OCI-LY3 (cell line): ENCODE measurements at regions not wholly inside any gene's neighbourhood (a gene's known extent, or its start where the extent isn't known, plus 50 kb on each side); places are given as distances from the start of the nearest gene placed in this dataset.

ENCODE experiments used
- CTCF ChIP-seq: fragments of 200-600, 300-600 bp; sonication (generic); IDR thresholded peaks from 2 replicates; pipeline ENCODE4 v1.5.1; 2014; ENCODE audit warnings: antibody characterized with exemption, low read length, low read depth
- EZH2phosphoT487 ChIP-seq: fragments of 200-600 bp; shearing (Covaris generic); IDR thresholded peaks from 2 replicates; pipeline ENCODE4 v1.6.1; 2018; ENCODE audit warnings: antibody characterized with exemption, mixed run types, low read depth

GRCh38 chr2:56713161-56713676 is 529.4 kb downstream of the CCDC85A start:
- TF ChIP-seq CTCF (no peak), EZH2phosphoT487 (no peak)
